KOPT-K1 (cell line): ENCODE measurements at regions not wholly inside any gene's neighbourhood (a gene's known extent, or its start where the extent isn't known, plus 50 kb on each side); places are given as distances from the start of the nearest gene placed in this dataset.

Source experiments
- H3K27ac ChIP-seq: fragments of 200-600 bp; sonication (generic); 2 replicates; pipeline ENCODE4 v1.5.1; 2016; ENCODE audit warnings: antibody characterized with exemption, mild to moderate bottlenecking, low read depth, low read length; ENCODE audit not compliant: poor library complexity, severe bottlenecking
- H3K36me3 ChIP-seq: fragments of 200-600 bp; sonication (generic); 2 replicates; pipeline ENCODE4 v1.5.1; 2017; ENCODE audit warnings: antibody characterized with exemption, mild to moderate bottlenecking, low read length, moderate library complexity; ENCODE audit not compliant: insufficient read depth
- H3K9me3 ChIP-seq: fragments of 200-600 bp; sonication (generic); 2 replicates; pipeline ENCODE4 v1.5.1; 2017; ENCODE audit warnings: antibody characterized with exemption, low read length, mild to moderate bottlenecking; ENCODE audit not compliant: insufficient read depth, poor library complexity, severe bottlenecking

DNA sequence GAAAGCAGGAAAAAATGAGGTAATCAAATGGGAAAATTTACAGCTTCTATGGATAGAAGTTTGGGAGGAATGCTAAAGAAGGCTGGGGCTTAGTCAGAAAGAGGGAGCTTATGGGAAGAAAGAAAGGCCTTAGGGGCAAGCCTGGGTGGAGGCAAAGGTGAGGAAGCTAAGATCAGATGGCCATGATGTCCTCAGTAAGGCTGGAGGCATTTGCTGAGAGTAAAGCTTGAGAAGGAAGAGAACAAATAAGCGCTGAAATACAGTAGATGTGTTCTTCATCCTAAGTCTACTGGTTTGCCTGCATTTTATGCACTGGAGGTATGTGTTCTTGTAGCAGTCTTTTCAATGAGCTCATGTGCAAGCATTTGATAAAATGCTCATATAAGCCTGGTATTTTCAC lies 355.4 kb downstream of the BRINP2 start:
- Histone ChIP-seq H3K27ac (no peak overlapping the region), H3K9me3 (no peaks in the 10 kb centered on the region), H3K36me3 (no peaks in the 10 kb centered on the region)

DNA sequence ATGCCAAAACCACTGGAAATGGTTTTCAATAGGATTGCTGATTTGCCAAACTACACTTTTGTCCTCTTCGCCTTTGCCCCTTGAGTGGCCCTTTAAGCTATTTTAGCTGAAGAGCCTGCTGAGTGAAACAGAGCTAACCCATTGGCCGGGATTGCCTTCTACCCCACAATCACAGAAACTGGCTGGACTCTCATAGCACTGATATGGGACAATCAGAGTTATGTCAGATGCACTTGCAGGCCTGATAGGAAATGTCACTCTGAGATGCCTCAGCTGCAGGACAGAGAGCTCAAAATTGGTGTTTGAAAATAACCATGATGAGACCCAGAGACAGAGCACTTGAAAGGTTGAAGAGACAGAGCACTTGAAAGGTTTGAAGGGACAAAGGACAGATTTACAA lies 354.4 kb downstream of the BRINP2 start:
- Histone ChIP-seq H3K9me3 (no peaks in the 10 kb centered on the region), H3K36me3 (no peaks in the 10 kb centered on the region), H3K27ac (no peak overlapping the region)

DNA sequence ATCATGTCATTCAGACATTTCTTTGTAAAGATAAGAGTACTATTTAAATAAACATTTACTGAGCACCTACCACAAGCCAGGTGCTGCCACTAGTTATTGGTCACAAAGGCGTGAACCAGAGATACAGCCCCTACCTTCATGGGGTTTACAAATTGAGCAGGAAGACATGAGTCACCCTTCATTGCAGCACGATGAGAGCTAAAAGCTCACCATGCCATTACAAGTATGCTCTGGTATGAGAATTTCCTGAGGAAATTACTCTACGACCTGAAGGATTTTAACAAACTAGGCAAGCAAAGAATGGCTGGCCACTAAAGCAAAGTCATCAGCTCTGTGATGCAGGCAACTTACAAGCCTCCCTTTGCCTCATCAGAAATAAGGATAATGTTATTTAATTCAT lies 346.8 kb downstream of the BRINP2 start:
- Histone ChIP-seq H3K9me3 (no peaks in the 10 kb centered on the region), H3K36me3 (no peaks in the 10 kb centered on the region), H3K27ac (no peak overlapping the region)

DNA sequence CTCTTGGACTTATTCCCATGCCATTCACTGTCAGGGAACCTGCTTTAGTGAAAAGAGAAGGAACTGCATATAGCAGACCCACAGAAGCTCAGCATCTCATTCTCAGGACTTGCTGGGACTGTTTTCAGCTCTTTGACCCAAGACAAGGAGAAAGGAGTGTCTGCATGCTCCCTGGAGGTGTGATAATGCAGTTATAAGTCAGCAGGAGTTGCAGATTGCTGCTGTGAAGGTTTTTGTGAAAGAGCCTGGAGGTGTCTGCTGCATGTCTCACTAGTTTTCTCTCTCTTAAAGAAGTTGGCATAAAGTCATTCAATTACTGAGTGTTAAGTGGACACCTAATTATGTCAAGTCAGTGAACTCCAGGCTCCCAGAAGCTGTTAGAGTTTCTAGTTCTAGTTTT lies 343.4 kb downstream of the BRINP2 start:
- H3K27ac ChIP-seq: no peak overlapping the region
- no peaks in the 10 kb centered on the region for H3K9me3 ChIP-seq
- no peaks in the 10 kb centered on the region for H3K36me3 ChIP-seq

DNA sequence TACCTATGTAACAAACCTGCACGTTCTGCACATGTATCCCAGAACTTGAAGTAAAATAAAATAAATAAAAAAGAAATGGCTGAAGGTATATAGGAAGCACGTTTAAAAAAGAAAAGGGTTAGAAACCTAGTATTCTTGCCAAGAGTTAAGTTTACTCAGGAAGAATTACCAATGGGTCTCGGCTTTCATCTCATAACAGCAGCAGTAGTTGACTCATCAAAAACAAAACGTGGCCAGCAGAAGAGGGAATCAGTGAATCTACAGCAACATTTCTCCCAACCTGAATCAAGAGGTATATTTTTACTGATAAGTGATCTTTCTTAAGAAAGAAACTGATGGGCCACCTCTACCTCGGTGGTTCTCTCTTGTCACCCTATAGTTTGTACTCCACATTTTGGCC lies 340.3 kb downstream of the BRINP2 start:
- Histone ChIP-seq H3K9me3 (no peaks in the 10 kb centered on the region), H3K36me3 (no peaks in the 10 kb centered on the region), H3K27ac (no peak overlapping the region)

DNA sequence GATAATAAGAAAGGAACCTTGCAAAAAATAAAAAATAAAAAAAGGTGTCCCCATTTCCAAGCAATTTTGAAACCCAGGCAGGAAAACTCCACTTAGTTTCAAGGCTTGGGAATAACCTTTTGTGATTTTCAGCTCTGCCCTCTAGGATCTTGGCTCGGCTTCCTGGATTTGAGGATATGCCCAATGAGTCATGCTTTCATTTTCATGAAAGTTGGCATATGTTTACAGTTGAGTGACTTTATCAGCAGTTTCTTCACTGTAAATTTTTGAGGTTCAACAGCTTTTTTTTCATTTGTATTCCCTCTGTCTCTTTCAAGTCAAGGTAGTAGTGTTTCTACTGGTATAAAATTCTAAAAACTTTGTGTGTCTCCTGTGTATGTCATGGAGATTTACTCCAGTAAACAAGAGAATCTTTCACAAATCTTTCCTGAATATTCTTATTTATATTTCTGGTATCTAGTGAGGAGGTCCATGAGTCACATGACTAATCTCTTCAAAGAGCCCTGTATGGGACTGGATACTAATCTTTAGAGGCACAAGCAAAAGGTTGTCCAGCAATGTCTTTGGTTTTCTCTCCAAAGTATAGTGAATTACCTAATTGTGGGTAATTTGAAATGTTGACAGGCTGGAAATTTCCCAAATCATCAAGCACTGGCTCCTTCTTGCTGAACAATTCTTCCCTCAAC lies 335.3 kb downstream of the BRINP2 start:
- Histone ChIP-seq H3K27ac (no peak overlapping the region), H3K36me3 (no peaks in the 10 kb centered on the region), H3K9me3 (no peaks in the 10 kb centered on the region)

DNA sequence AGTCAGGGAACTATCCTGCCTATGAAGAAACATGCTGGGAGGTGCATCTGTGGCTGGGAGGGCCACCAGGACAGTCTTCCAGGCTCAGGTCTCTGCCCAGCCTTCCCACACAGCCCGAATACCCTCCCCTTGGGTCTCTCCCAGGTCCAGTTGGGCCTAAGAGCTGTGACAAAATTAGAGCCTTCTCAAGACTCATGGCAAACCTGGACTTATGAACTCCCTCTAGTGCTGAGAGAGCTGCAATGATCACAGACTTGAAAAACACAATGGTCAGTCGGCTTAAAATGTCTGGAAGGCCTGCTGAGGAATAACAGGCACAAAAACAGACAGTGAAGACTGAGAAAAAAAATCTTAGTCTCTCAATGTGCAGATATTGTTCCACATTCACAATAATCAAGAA lies 325.1 kb downstream of the BRINP2 start:
- H3K27ac ChIP-seq: no peak overlapping the region
- H3K9me3 ChIP-seq: no peaks in the 10 kb centered on the region
- no peaks in the 10 kb centered on the region for H3K36me3 ChIP-seq

DNA sequence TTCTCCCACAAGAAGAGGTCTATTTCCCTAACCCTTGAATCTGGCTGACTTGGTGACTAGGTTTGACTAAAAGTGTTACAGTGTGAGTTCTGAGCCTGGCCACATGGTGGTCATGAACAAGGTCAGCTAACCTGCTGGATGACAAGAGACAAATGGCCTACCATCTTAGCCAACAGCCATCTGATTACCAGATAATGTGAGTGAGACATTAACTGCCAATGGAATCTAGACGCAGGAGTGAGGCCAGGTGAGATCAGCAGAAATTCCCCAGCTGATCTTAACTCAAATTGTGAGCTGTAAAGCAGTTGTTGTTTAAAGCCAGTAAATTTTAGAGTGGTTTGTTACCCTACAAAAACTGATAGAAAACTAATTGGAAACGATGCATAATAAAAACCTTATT lies 320.0 kb downstream of the BRINP2 start:
- Histone ChIP-seq H3K36me3 (no peaks in the 10 kb centered on the region), H3K9me3 (no peaks in the 10 kb centered on the region), H3K27ac (no peak overlapping the region)

DNA sequence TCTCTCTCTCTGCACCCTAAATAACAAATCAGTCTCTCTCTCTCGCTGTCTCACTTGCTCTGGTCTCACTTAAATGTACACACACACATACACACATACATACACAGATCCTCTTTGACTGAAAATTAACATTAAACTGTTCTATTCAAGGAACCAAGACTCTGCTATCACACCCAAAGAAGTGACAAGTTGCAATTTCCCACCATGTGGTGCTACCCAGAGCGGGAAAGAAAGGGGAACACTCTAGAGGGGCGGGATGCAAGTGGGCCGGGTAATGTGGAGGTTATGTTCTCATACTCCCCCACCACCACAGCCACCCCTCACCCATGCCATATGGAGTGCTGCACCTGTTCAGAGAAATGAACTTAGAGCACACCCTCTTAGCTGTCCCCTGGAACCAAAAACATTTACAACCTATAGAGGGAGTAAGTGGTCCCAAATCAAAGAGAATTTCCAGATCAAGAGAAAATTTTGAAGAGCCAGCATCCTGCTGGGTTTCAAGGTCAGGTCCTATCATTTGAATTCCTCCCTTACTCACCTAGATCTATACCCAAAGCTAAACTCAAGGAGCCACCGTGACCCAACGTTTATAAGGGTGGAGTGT lies 319.4 kb downstream of the BRINP2 start:
- Histone ChIP-seq H3K27ac (no peak overlapping the region), H3K9me3 (no peaks in the 10 kb centered on the region), H3K36me3 (no peaks in the 10 kb centered on the region)

DNA sequence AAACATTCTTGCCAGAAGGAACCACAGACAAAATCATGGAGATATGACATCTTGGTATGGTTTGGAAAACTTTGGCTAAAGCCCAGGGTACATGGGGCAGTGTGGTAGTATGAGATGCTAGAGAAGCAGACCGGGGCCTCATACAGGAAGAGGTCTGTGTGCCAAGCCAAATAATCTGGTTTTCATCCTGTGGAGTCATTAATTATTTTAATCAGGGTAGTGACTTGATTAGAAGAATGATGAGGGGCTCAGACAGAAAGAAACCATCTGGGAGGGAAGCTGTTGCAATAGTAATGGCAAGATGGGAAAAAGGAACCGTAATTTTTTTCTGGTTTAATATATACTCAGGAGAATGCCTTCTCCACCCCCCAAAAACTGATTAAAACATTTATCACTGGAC lies 318.0 kb downstream of the BRINP2 start:
- Histone ChIP-seq H3K36me3 (no peaks in the 10 kb centered on the region), H3K9me3 (no peaks in the 10 kb centered on the region), H3K27ac (no peak overlapping the region)

DNA sequence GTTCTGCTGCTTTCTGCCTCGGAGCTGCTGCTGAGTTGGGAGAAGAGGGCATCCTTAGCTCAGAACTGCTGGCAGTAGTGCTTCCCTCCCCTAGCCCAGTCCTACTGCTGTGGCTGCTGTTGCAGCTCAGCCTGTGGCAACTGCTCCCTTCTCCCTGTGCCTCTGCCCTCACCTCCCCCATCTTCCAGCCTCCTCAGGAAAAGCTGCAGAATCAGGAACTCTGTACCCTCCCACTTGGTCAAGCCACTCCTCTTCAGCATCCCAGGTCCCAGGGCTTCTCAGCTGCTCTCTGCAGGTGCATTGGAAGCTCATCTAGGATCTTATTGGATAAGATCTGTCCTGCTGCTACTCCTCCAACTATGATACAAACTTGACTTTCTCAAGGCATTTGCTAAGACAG lies 316.7 kb downstream of the BRINP2 start:
- Histone ChIP-seq H3K9me3 (no peaks in the 10 kb centered on the region), H3K36me3 (no peaks in the 10 kb centered on the region), H3K27ac (no peak overlapping the region)

DNA sequence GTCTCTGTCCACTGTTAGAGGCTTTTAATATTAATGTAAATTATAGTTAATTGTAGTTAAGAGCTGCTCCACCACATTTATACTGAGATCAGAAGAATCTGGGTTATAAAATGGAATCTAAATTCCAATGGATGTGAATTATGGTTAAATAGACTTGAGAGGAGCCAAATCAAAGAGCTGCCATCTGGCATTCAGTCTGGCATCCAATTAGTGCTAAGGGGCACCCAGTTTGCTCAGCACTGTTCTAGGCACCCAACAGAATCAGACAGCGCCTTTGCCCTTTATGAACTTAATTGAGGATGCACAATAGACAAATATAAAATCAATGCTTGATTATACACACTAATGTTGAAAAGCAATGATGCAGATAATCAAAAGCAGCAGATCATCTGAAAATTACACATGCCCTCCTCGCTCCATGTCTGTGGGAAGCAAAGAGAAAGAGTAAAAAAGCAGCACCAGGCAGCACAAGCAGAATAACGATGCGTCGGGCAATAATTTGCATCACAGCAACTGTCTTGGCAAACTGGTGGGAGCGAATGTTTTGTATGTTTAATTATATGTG lies 310.1 kb downstream of the BRINP2 start:
- H3K9me3 ChIP-seq: no peaks in the 10 kb centered on the region
- H3K27ac ChIP-seq: no peak overlapping the region
- no peaks in the 10 kb centered on the region for H3K36me3 ChIP-seq

DNA sequence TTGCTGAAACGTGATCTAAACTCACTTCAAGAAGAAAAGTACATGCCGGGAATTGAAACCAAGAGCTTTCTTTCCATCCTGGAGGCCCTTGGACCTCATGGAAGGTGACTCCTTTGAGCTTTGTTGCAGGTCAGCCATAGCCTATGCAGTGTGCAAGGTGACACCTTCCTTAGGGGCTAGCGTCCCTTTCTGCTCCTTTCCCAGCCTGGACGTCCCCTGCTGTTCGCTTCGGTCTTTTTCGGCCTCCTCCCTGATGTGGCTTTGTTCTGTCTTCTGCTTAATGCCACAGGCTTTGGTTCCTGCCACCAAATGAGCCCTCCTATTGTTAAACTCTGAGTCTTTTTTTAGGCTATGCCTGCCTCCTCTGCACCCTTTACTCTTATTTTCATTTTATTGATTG lies 308.8 kb downstream of the BRINP2 start:
- Histone ChIP-seq H3K9me3 (no peaks in the 10 kb centered on the region), H3K36me3 (no peaks in the 10 kb centered on the region), H3K27ac (no peak overlapping the region)

DNA sequence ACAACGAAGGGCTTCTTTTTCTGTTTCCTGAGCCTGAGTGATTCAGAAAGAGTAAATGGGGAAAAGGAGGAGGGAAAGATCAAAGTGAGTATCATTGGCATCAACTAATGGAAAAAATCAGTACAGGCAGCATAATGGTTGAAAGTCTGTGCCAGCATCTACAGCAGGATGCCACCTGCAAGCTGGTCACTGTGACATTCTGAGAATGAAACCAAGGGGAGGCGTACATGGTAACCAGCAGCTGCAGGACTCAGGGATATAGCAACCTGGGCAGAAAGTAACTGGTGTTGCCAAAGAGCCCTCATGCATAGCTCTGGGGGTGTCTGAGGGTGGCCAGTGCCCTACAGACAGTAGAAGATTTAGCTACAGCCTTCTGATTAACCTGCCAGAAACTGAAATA lies 305.9 kb downstream of the BRINP2 start:
- Histone ChIP-seq H3K27ac (no peak overlapping the region), H3K9me3 (no peaks in the 10 kb centered on the region), H3K36me3 (no peaks in the 10 kb centered on the region)

DNA sequence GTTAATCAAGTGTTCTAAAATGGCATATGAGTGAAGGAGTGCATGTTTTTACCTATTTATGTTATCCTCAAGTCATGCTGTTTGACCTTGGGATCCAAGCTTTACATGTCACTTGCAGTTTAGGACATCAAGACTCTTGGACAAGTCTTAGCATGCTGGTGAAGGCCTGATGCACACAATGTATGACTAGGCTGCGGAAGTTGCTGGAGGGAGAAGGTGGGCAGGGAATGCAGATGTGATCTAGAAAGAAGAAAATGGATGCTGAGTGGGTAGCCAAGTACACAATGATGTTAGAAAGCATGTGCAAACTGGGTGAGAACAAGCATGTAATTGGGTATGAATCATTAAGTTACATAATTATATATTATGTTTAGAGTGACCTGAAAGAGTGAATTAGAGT lies 301.8 kb downstream of the BRINP2 start:
- no peak overlapping the region for H3K27ac ChIP-seq
- no peaks in the 10 kb centered on the region for H3K36me3 ChIP-seq
- no peaks in the 10 kb centered on the region for H3K9me3 ChIP-seq

DNA sequence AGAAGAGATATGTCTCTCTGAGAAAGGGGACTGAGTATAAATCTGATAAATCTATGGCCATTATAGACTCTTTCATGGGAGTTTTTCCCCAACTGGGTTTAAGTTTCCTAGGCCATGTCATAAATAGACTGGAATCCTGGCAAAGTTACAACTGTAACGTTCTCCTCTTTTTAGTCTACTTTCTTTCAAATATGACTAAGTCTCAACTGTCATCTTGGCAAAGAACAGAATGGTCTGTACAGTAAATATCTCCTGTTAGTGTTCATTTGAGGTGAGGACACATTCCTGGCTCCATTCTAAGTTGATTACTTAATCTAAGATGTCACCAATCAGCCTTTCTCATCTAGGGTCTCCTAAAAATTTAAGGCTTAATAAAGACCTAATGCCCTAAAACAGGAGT lies 300.5 kb downstream of the BRINP2 start:
- Histone ChIP-seq H3K36me3 (no peaks in the 10 kb centered on the region), H3K27ac (no peak overlapping the region), H3K9me3 (no peaks in the 10 kb centered on the region)
